ENCODE measurements at regions not wholly inside any gene's neighbourhood (a gene's known extent, or its start where the extent isn't known, plus 50 kb on each side); places are given as distances from the start of the nearest gene placed in this dataset.

- DNase-seq (ENCODE audit: low spot score) (no peak), ATAC-seq (no peak), FAIRE-seq (no peak)
- Histone ChIP-seq H3K79me2 (ENCODE audit: insufficient read depth, low read length) (no peaks in the 10 kb centered on the region), H2AFZ (ENCODE audit: low read length) (no peak overlapping the region), H3K27ac (ENCODE audit: extremely low read length, insufficient read depth, low read length) (no peak overlapping the region), H3K4me3 (replicated peaks in 1 of 3; ENCODE audit: insufficient read depth in 1 of 3, low read depth in 2 of 3, low read length in 3 of 3) (no peak overlapping the region), H3K9me3 (ENCODE audit: low read length) (no peaks in the 10 kb centered on the region), H3K27me3 (ENCODE audit: control insufficient read depth in 1 of 2, insufficient read depth in 2 of 2, low read length in 2 of 2) (peaks cover 0 to 28% of the 10 kb centered on the region in 2 experiments; a peak in 3 of 5 replicates), H3K9ac (ENCODE audit: insufficient read depth, low read depth, low read length) (no peak overlapping the region), H3K36me3 (replicated peaks in 1 of 2; ENCODE audit: control insufficient read depth in 1 of 2, insufficient read depth in 2 of 2, low read length in 2 of 2) (no peaks in the 10 kb centered on the region), H4K20me1 (ENCODE audit: insufficient read depth, low read length) (no peaks in the 10 kb centered on the region), H3K4me2 (ENCODE audit: low read depth, low read length) (no peak overlapping the region), H3K4me1 (ENCODE audit: insufficient read depth, low read length) (no peaks in the 10 kb centered on the region)
- ChIA-PET POLR2A (no interaction called here), CTCF (ENCODE audit: low intra/inter-chr PET ratio, low total read pairs) (no interaction called here)
- no TSS peak for BruUV-seq (replicated peaks)
- WGBS (ENCODE audit: low lambda C conversion rate): 32% methylated on average over 10 of the region's 10 CpGs
- in situ Hi-C loops (cut with HindIII; ENCODE audit: extremely low pct_ligation_motif_present, low pct_unique_long_range_greater_than_20kb) (no loop called here), intact Hi-C loops (cut with micrococcal nuclease; ENCODE audit: unreplicated experiment) (no loop called here)
- TF ChIP-seq ZNF670 (CRISPR knock-in tag; IDR thresholded peaks at IDR 0.05; ENCODE audit: borderline replicate concordance) (no peak), ZNF644 (CRISPR knock-in tag; IDR thresholded peaks at IDR 0.05; ENCODE audit: low read depth) (no peak), TCF12 (IDR thresholded peaks at IDR 0.05) (no peak), TCF12 (CRISPR knock-in tag; IDR thresholded peaks at IDR 0.05) (no peak), TFDP1 (CRISPR knock-in tag; IDR thresholded peaks at IDR 0.05; ENCODE audit: borderline replicate concordance) (no peak), RBM22 (optimal IDR thresholded peaks at IDR 0.05; ENCODE audit: low read length) (no peak), KLF16 (CRISPR knock-in tag; IDR thresholded peaks at IDR 0.05) (no peak), ZNF329 (CRISPR knock-in tag; IDR thresholded peaks at IDR 0.05; ENCODE audit: low read depth) (no peak)
Measured at GRCh38 chr2:751474-751873, 74.3 kb upstream of the TMEM18 start.

GRCh38 chr2:750628-751027 is 73.4 kb upstream of the TMEM18 start:
- Histone ChIP-seq H3K9me3 (ENCODE audit: low read length) (no peaks in the 10 kb centered on the region), H3K4me2 (ENCODE audit: low read depth, low read length) (no peak overlapping the region), H3K9ac (ENCODE audit: insufficient read depth, low read depth, low read length) (no peak overlapping the region), H3K27ac (ENCODE audit: extremely low read length, insufficient read depth, low read length) (no peak overlapping the region), H4K20me1 (ENCODE audit: insufficient read depth, low read length) (no peaks in the 10 kb centered on the region), H2AFZ (ENCODE audit: low read length) (no peak overlapping the region), H3K4me3 (replicated peaks in 1 of 3; ENCODE audit: insufficient read depth in 1 of 3, low read depth in 2 of 3, low read length in 3 of 3) (no peak overlapping the region), H3K79me2 (ENCODE audit: insufficient read depth, low read length) (no peaks in the 10 kb centered on the region), H3K27me3 (ENCODE audit: control insufficient read depth in 1 of 2, insufficient read depth in 2 of 2, low read length in 2 of 2) (peaks cover 0 to 28% of the 10 kb centered on the region in 2 experiments; a peak in 3 of 5 replicates), H3K4me1 (ENCODE audit: insufficient read depth, low read length) (no peaks in the 10 kb centered on the region), H3K36me3 (replicated peaks in 1 of 2; ENCODE audit: control insufficient read depth in 1 of 2, insufficient read depth in 2 of 2, low read length in 2 of 2) (no peaks in the 10 kb centered on the region)
- no TSS peak for BruUV-seq (replicated peaks)
- WGBS (ENCODE audit: low lambda C conversion rate): 10% methylated on average over 5 of the region's 5 CpGs
- ATAC-seq (no peak), FAIRE-seq (no peak), DNase-seq (ENCODE audit: low spot score) (no peak)
- in situ Hi-C loops (cut with HindIII; ENCODE audit: extremely low pct_ligation_motif_present, low pct_unique_long_range_greater_than_20kb): no loop called here
- intact Hi-C loops (cut with micrococcal nuclease; ENCODE audit: unreplicated experiment): no loop called here
- POLR2A ChIA-PET: no interaction called here
- CTCF ChIA-PET (ENCODE audit: low intra/inter-chr PET ratio, low total read pairs): no interaction called here
- TF ChIP-seq STAG1 (CRISPR knock-in tag; IDR thresholded peaks at IDR 0.05) (no peak), RARG (CRISPR knock-in tag; IDR thresholded peaks at IDR 0.05; ENCODE audit: low read depth) (no peak), GATAD1 (CRISPR knock-in tag; IDR thresholded peaks at IDR 0.05) (no peak), CSRNP2 (CRISPR knock-in tag; conservative IDR thresholded peaks at IDR 0.05; ENCODE audit: low read depth) (no peak), CBX2 (IDR thresholded peaks at IDR 0.05; ENCODE audit: low read depth, low read length) (no peak), CBX2 (CRISPR knock-in tag; IDR thresholded peaks at IDR 0.05; ENCODE audit: low read depth) (no peak), ZMAT3 (CRISPR knock-in tag; conservative IDR thresholded peaks at IDR 0.05) (no peak), ATF1 (CRISPR knock-in tag; IDR thresholded peaks at IDR 0.05) (no peak), PITX1 (CRISPR knock-in tag; IDR thresholded peaks at IDR 0.05) (no peak), ZC3H13 (CRISPR knock-in tag; IDR thresholded peaks at IDR 0.05) (no peak), TOE1 (CRISPR knock-in tag; IDR thresholded peaks at IDR 0.05) (no peak), KLF16 (CRISPR knock-in tag; IDR thresholded peaks at IDR 0.05) (no peak), MXD1 (CRISPR knock-in tag; IDR thresholded peaks at IDR 0.05) (no peak)
